K562 (cell line): ENCODE measurements at regions not wholly inside any gene's neighbourhood (a gene's known extent, or its start where the extent isn't known, plus 50 kb on each side); places are given as distances from the start of the nearest gene placed in this dataset.

Experiments
- ATAC-seq: fragments of 200-7000 bp; cut with Tn5 transposase; 3 replicates; pipeline ENCODE4 v1.9.1; 2020; ENCODE audit warnings: moderate library complexity
- BruUV-seq: library from RNA; stranded (reverse); fragments of 400-500 nt; replicated peaks from 2 replicates; lab custom pipeline; 2021; lab: Mats Ljungman, UMichigan
- CTCF ChIA-PET: fragments of 300-600 bp; formaldehyde crosslinking; extraction: SDS; loops from one replicate; lab custom pipeline; 2021; ENCODE audit warnings: low intra/inter-chr PET ratio; lab: Yijun Ruan, JAX
- POLR2A ChIA-PET: fragments of 300-600, 350-650 bp; sonication (Branson Sonifier 250); formaldehyde crosslinking; extraction: SDS; loops from one replicate; lab custom pipeline; 2021; ENCODE audit warnings: antibody characterized with exemption, inconsistent platforms; lab: Yijun Ruan, JAX
- DNase-seq, 4 experiments: peaks; one replicate each; pipeline versions ENCODE4 v3.0.0 to v3.0.0-alpha.2; 2011 to 2018; ENCODE audit warnings: low spot score in 3 of 4, mixed read lengths in 3 of 4; ENCODE audit errors: extremely low read depth in 1 of 4
- FAIRE-seq: peaks from 2 replicates; lab custom pipeline; 2011; peaks lifted over from hg19 to GRCh38; lab: Jason Lieb, UNC
- H2AFZ ChIP-seq: 2 replicates; pipeline ENCODE4 v1.6.0; 2011; ENCODE audit warnings: low read depth, low read length, control low read depth, inconsistent platforms
- H3K27ac ChIP-seq: fragments of 200-600 bp; 3 replicates; pipeline ENCODE4 v1.8.0; 2011; ENCODE audit warnings: low read depth, mild to moderate bottlenecking, control low read depth, inconsistent platforms, low read length, moderate library complexity, mixed read lengths; ENCODE audit errors: extremely low read depth
- H3K27me3 ChIP-seq, 2 experiments: fragments of 300-600 bp in 1 of 2; 2 replicates in 1 of 2; 3 replicates in 1 of 2; pipeline versions ENCODE4 v1.6.0 to v1.8.0; 2011; ENCODE audit warnings: inconsistent platforms in 2 of 2, low read length in 2 of 2, mild to moderate bottlenecking in 1 of 2, mixed read lengths in 1 of 2, moderate library complexity in 1 of 2; ENCODE audit not compliant: control insufficient read depth in 2 of 2, insufficient read depth in 2 of 2
- H3K36me3 ChIP-seq: fragments of 300-600 bp; 3 replicates; pipeline ENCODE4 v1.8.0; 2011; ENCODE audit warnings: mild to moderate bottlenecking, low read length, inconsistent platforms; ENCODE audit not compliant: control insufficient read depth, insufficient read depth
- H3K4me1 ChIP-seq, 2 experiments: fragments of 200-600 bp in 1 of 2; replicated peaks in 1 of 2; 2 replicates in 1 of 2; 3 replicates in 1 of 2; pipeline versions ENCODE4 v1.5.1 to v1.8.0; 2011; ENCODE audit warnings: inconsistent platforms in 2 of 2, low read length in 2 of 2, mild to moderate bottlenecking in 1 of 2, mixed read lengths in 1 of 2, moderate library complexity in 1 of 2; ENCODE audit not compliant: control insufficient read depth in 2 of 2, insufficient read depth in 2 of 2
- H3K4me2 ChIP-seq: 2 replicates; pipeline ENCODE4 v1.6.1; 2011; ENCODE audit warnings: low read length, control low read depth, inconsistent platforms, mixed read lengths; ENCODE audit not compliant: insufficient read depth
- H3K4me3 ChIP-seq: fragments of 200-600 bp; sonication (generic), shearing (Covaris generic); 2 replicates; pipeline ENCODE4 v1.5.1; 2016; ENCODE audit warnings: control low read depth, inconsistent platforms
- H3K79me2 ChIP-seq: fragments of 200-600 bp; 3 replicates; pipeline ENCODE4 v1.8.0; 2011; ENCODE audit warnings: low read length, inconsistent platforms; ENCODE audit not compliant: control insufficient read depth, insufficient read depth
- H3K9ac ChIP-seq, 2 experiments: 2 replicates each; pipeline versions ENCODE4 v1.6.0 to v1.6.1; 2011; ENCODE audit warnings: low read depth in 2 of 2, low read length in 2 of 2, control low read depth in 1 of 2, inconsistent platforms in 1 of 2, mild to moderate bottlenecking in 1 of 2, mixed read lengths in 1 of 2; ENCODE audit not compliant: insufficient read depth in 1 of 2
- H3K9me1 ChIP-seq: one replicate; pipeline ENCODE4 v1.6.0; 2011; ENCODE audit warnings: inconsistent platforms, mild to moderate bottlenecking, low read length, moderate library complexity; ENCODE audit not compliant: control insufficient read depth, insufficient read depth
- H3K9me3 ChIP-seq: replicated peaks from 2 replicates; pipeline ENCODE4 v1.5.1; 2011; ENCODE audit warnings: low read depth, low read length, inconsistent platforms; ENCODE audit not compliant: control insufficient read depth, insufficient read depth
- H4K20me1 ChIP-seq: replicated peaks from 2 replicates; pipeline ENCODE4 v1.6.1; 2011; ENCODE audit warnings: low read length, inconsistent platforms, mixed read lengths; ENCODE audit not compliant: control insufficient read depth, insufficient read depth
- BCL6 ChIP-seq: fragments of 250-450 bp; sonication (Bioruptor Pico); IDR thresholded peaks from 2 replicates; pipeline ENCODE4 v1.4.0; 2020
- MYC ChIP-seq, 2 experiments: fragments of 250-450 bp in 1 of 2; sonication (Bioruptor Pico) in 1 of 2; IDR thresholded peaks; 2 replicates each; pipeline versions ENCODE4 v1.5.1 to v1.6.1; 2012 to 2021; ENCODE audit warnings: low read depth in 2 of 2, borderline replicate concordance in 1 of 2, improper control_type of control experiment in 1 of 2, low read length in 1 of 2, mild to moderate bottlenecking in 1 of 2, moderate library complexity in 1 of 2
- NCOR1 ChIP-seq: fragments of 450-650 bp; IDR thresholded peaks from 2 replicates; pipeline ENCODE4 v1.6.1; 2016; ENCODE audit warnings: mild to moderate bottlenecking, moderate library complexity
- RBM22 ChIP-seq: fragments of 200-400 bp; formaldehyde crosslinking; IDR thresholded peaks from 2 replicates; pipeline ENCODE4 v1.6.1; 2018; ENCODE audit warnings: low read length, low read depth; ENCODE audit not compliant: poor library complexity, severe bottlenecking
- RBM39 ChIP-seq: fragments of 200-400 bp; formaldehyde crosslinking; optimal IDR thresholded peaks from 2 replicates; pipeline ENCODE3; 2018; ENCODE audit warnings: low read depth, low read length
- RFX7 ChIP-seq: fragments of 250-450 bp; sonication (Bioruptor Pico); IDR thresholded peaks from 2 replicates; pipeline ENCODE4 v1.5.1; 2021; ENCODE audit warnings: mild to moderate bottlenecking
- RNF2 ChIP-seq: sonication (generic); IDR thresholded peaks from 2 replicates; pipeline ENCODE4 v1.6.1; 2016
- XRCC5 ChIP-seq: fragments of 200-400 bp; formaldehyde crosslinking; IDR thresholded peaks from 2 replicates; pipeline ENCODE4 v1.6.1; 2017; ENCODE audit warnings: low read depth, mild to moderate bottlenecking, low read length
- ZC3H11A ChIP-seq: IDR thresholded peaks from 2 replicates; pipeline ENCODE4 v1.6.1; 2012; ENCODE audit warnings: low read depth, low read length, improper control_type of control experiment
- ZNF589 ChIP-seq: fragments of 200-800 bp; sonication (Bioruptor generic); IDR thresholded peaks from 2 replicates; pipeline ENCODE4 v1.6.1; 2016; ENCODE audit warnings: low read depth, missing genetic modification characterization, missing compliant biosample characterization
- WGBS: fragments of 100-300 bp; shearing (Covaris generic); methylation state at CpG from one replicate; pipeline ENCODE4 v1.1.6; 2016; ENCODE audit warnings: low coverage, mixed read lengths; ENCODE audit not compliant: insufficient coverage; ENCODE audit errors: missing lambda C conversion rate; 5-methylcytosine and 5-hydroxymethylcytosine counted together
- in situ Hi-C: fragments of 300-500 bp; cut with MboI; formaldehyde crosslinking; loops from 4 replicates; pipeline ENCODE4 v1.15.0; 2018; ENCODE audit warnings: inconsistent platforms, mixed read lengths
- intact Hi-C: fragments of 100-400 bp; cut with micrococcal nuclease; formaldehyde crosslinking; loops from 2 replicates; pipeline ENCODE4 v1.14.2; 2022

DNA sequence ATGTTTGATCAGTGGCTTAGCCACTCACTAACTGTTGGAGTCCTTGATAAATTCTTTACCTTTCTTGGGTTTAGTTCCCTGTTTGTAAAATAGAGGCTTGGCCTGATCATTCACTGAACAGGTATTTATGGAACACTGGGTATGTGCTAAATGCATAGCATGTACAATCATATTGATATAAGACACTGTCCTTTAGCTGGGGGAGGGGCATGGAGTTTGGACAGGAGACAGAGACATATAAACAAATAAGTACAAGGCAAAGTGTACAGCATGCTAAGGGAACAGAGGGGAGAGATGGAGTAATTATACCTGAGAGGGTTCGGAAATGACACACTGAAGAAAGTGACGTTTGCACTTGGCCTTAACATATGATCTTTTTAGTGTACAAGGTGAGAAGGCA is 124.3 kb upstream of the CACNA1E start:
- FAIRE-seq (no peak), ATAC-seq (no peak), DNase-seq (no peak)
- Histone ChIP-seq H2AFZ (no peak overlapping the region), H3K27ac (no peak overlapping the region), H3K9me3 (no peaks in the 10 kb centered on the region), H4K20me1 (no peaks in the 10 kb centered on the region; the same call in 1 of the 2 replicates), H3K4me2 (no peak overlapping the region), H3K36me3 (no peaks in the 10 kb centered on the region), H3K9me1 (no peaks in the 10 kb centered on the region), H3K79me2 (no peaks in the 10 kb centered on the region), H3K27me3 (peaks cover 5 to 6% of the 10 kb centered on the region in 2 experiments; a peak in 3 of 5 replicates), H3K4me3 (no peak overlapping the region), H3K9ac (no peak overlapping the region), H3K4me1 (no peaks in the 10 kb centered on the region)
- TF ChIP-seq RNF2 (no peak), RBM39 (no peak), RFX7 (no peak), ZC3H11A (no peak), MYC (IDR thresholded peaks at IDR 0.05; ENCODE audit: low read depth, low read length) (no peak), MYC (CRISPR knock-in tag; IDR thresholded peaks at IDR 0.05; ENCODE audit: borderline replicate concordance, low read depth) (no peak), XRCC5 (no peak), RBM22 (no peak), ZNF589 (no peak), NCOR1 (no peak), BCL6 (CRISPR knock-in tag) (no peak)
- in situ Hi-C loops, result no loop called here
- intact Hi-C loops, result no loop called here
- 4% methylated on average over 2 of the region's 2 CpGs for WGBS
- ChIA-PET CTCF (no interaction called here), POLR2A (no interaction called here)
- BruUV-seq, result no TSS peak
